ENCODE measurements at regions not wholly inside any gene's neighbourhood (a gene's known extent, or its start where the extent isn't known, plus 50 kb on each side); places are given as distances from the start of the nearest gene placed in this dataset.

DNA sequence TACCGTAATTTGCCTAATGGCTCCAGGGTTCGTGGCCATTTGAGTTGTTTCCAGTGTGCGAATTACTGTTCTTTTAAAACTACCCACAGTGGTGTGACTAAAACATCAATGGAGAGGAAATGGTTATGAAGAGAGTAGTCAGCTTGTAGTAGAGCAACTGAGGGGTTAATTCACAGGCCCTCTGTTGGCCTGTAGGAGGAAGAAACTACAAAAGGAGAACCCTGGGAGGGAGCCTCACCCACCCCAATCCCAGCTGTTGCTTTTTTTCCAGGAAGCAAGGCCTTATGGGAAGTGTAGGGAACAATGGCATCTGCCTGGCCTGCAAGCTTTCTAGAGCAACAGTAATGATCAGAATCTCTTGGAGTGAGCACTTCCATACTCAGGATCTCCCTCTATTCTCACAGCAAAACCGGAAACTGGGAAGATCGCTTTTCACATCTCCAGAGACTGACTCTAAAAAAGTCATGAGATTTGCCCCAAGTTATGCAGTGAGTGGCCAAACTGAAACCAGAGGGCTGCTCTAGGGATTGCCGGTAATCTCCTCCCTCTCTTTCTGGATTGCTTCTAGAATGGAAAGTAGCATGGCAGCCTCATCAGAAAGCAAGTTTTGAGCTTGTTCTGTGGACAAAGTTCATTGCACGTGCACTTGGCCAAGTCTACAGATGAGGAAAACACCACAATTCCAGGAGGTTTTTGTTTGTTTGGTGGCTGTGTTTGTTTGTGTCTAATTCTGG is 125.3 kb upstream of the PWP1 start:
- DNase-seq = no peak

DNA sequence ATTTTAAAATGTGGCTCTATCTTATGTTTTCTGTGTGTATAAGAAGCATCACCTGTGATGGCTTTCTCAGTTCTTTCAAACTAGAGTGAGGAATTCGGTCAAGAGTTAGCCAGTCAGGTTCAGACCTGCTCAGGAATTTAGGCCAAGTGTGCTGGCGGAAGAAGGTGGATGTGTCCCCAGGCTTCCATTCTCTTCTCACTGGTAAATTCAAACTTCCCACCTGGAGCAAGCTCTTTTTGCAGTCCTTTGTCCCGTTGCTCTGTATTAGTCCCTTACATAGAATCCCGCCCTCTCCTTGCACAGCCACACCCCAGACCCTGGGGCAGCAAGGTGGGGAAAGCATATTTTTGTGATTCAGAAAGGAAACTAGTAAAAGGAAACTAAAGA is 124.7 kb upstream of the PWP1 start:
- no peak for DNase-seq

DNA sequence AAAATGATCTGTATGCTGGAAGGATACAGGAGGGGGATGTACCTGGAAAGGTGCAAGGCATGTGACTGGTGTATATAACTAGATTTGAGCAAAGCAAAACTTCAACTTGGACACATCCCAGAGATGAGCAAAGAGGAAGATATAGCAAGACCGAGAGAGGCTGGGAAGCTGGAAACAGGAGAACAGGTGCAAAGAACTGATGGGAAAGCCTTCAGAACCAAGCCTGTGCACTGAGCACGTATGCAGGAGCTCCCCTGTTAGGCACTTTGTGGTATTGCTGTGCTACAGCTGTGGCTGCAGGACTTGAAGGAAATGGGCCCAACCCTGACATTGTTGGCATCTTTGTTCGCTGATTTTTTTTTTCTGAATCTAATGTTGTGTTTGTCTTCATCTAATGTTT is 120.7 kb upstream of the PWP1 start:
- DNase-seq = no peak

GRCh38 chr12:107565551-107565950 is 120.0 kb upstream of the PWP1 start:
- no peak for DNase-seq

GRCh38 chr12:107567876-107568619 is 117.6 kb upstream of the PWP1 start:
- no peak for DNase-seq

DNA sequence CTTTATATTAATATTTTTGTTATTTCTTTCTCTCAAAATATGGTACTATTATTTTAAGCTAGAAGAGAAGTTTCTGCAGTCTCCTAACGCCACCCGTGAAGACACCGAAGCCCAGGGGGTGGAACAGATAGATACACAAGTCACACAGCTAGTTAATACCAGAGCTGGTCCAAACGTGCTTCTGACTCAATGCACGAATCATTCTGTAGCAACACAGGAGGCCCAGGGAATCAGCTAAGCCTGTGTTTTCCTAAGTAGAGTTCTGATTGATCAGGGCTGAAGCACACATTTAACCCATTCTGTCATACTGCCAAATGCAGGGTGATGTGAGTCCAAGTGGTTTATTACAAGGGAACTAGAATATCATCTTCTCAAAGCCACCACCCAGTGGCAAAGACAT is 116.9 kb upstream of the PWP1 start:
- peak; percentile 28 for DNase-seq

DNA sequence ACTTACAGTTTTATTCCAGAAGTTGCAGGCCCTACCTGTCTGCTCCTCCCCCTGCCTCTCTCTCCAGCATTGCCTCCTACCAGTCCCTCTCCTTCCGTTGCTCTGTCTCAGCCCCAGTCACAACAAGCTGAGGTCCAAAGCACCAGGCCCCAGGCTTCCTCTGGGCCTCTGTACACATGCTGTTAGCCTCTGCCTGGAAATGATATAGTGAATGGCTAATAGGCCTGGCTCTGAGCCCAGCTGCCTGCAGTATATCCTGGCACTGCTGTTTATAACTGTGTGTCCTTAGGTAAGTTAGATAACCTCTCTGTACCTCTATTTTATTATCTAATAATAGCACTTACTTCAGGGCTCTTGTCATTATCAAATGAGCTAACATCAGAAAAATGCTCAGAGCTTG is 114.9 kb upstream of the PWP1 start:
- DNase-seq = peak; percentile 40

DNA sequence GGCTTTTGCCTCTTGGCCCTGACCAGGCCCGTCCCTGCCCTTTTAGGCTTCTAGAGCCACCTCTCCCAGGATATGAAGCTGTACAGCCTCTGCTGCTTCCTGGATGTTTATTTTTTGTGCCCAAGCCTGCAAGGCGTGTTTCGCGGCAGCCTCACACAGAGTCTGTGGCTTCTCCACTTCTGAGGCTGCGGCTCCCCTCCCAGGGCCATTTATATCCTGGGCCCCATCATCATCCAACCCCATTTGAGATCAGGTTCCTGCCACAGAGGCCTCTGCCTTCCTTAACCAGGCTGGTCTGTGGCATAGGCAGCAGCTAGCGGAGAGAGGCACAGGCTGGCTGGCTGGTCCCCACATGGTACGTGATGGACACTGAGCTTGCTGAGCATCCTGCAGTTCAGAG is 114.1 kb upstream of the PWP1 start:
- DNase-seq = no peak

DNA sequence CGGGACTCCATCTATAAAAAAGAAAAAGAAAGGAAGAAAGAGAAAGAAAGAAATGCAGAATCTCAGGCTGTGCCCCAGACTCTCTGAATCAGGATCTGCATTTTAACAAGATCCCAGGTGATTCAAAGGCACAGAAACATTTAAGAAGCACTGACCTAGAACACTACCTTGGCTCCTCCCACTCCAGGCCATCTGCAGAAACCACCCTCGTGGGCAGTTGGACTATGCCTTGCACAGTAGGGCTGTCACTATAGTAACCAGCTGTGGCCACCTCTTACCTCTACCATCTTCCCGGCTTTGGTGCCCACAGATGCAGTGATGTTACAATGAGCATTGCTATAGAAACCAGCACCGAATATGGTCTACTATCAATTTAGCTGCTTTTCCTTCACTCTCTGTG is 110.9 kb upstream of the PWP1 start:
- no peak for DNase-seq

DNA sequence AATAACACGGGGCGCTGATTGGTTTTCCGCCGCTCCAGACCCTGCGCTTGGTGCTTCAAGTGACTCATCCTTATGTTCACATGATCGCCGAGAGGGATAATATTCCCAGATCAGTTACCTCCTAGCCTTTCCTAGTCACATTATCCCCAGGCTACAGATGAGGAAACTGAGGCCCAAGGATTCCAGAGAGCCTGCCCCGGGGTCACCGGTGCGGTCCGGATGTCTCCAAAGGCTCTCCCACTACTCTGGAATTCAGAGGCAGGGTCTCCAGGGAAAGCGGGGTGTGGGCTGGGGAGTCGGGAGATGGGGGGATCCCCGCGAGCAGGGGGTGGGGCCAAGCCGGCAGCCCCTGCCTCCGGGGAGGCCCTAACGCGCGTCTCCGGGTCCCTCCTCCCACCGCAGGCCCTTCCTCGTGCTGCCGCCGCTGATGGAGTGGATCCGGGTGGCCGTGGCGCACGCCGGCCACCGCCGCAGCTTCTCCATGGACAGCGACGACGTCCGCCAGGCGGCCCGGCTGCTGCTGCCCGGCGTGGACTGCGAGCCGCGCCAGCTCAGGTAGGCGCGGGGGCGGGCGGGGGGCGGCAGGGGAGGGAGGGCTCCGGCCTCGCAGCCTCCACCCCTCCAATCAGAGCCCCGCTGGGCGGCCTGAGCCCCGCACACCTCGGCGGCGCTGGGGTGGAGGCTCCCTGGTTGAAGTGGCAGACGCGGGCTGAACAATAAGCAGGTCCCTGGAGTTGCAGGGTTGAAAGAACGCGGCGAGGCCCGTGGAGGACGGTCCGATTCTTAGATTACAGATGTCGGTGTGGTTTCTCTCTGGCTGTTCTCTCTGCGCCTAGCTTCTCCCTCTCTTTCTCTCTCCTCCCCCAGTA is 104.6 kb upstream of the PWP1 start:
- no peak for DNase-seq

DNA sequence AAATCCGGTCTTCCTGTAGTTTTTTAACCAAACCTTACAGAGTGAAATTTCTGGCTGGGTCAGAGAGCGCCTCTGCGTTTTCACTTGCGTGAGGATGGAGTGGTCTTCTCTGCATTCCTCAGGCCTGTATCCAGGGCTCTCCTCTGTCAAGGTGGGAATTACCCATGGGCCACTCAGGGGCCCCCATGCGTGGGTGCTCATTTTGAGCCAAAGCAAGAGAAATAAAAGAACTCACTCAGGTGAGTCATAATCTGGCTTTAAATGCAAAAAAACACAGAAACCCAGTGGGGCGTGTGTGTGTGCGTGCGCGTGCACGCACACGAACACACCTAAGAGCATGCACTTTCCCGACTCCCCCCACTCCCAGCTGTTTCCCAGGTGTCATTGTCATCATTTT is 104.0 kb upstream of the PWP1 start:
- DNase-seq = no peak

GRCh38 chr12:107583551-107583950 is 102.0 kb upstream of the PWP1 start:
- DNase-seq = no peak

DNA sequence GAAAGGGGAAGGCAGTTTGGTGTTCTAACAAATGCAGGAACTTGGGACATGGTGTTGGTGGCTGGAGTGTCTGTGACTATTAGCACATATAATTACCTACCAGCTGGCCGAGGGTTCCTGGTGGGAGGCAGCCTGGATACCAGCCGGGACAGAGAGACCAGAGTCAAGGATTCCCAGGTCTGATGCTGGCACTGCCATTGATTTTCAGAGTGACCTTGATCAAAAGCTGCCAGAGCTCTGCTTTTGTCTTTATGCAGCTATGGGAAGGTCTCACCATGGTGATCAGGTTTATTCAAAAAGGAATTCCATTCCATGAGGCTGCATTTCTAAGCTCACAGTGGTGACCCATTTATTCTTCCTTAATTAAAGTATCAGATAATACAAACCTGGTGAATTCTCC is 101.0 kb upstream of the PWP1 start:
- no peak for DNase-seq

- DNase-seq = no peak
Measured at GRCh38 chr12:107586256-107586970, 99.2 kb upstream of the PWP1 start.

DNA sequence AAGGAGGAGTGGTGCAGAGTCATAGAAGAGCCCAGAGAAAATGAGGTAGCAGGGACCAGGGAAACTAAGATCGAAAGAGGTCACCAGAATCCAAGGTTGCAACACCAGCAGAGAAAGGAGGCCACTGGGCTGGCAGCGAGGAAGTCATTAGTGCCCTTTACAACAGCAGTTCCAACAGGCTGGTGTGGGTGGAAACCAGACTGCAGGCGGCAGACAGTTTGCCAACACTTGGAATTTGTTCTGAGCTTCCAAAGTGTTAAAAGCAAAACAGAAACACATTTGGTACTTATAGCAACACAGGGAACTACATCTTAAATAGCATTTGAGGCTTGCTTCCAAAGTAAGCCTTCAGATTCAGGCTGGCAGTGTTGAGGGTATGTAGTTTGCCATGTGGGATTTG is 95.2 kb upstream of the PWP1 start:
- DNase-seq = no peak

- peak; percentile 45 for DNase-seq
Measured at GRCh38 chr12:107590814-107591375, 94.7 kb upstream of the PWP1 start.

DNA sequence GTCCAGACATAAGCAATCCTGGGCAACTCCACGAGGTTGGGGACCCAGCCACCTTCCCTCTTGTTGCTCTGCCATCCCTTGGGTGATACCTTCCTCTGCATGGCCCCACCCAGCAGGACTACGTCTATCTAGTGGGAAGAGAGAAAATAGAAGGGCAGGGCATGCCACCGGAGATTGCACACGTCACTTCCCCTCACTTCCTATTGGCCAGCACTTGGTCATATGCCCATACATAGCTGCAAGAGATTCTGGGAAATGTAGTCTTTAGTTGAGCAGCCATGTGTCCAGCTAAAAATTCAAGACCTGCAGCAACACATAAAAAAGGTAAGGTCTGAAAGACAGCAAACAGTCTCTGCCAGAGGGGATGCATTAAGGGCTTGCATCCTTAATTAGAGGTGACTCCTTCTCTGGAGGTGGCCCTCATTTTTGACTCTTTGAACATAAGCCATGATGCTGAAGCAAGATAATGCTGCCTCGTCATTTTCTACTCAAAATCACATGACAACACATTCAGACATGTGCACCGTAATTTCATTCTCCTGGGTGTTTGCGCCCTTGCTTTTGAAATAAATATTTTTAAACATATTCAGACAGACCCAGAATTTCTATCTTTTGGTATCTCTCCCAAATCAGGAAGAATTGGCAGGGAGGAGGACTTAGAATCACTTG is 91.8 kb upstream of the PWP1 start:
- DNase-seq = no peak

GRCh38 chr12:107594995-107595394 is 90.6 kb upstream of the PWP1 start:
- peak; percentile 39 for DNase-seq

DNA sequence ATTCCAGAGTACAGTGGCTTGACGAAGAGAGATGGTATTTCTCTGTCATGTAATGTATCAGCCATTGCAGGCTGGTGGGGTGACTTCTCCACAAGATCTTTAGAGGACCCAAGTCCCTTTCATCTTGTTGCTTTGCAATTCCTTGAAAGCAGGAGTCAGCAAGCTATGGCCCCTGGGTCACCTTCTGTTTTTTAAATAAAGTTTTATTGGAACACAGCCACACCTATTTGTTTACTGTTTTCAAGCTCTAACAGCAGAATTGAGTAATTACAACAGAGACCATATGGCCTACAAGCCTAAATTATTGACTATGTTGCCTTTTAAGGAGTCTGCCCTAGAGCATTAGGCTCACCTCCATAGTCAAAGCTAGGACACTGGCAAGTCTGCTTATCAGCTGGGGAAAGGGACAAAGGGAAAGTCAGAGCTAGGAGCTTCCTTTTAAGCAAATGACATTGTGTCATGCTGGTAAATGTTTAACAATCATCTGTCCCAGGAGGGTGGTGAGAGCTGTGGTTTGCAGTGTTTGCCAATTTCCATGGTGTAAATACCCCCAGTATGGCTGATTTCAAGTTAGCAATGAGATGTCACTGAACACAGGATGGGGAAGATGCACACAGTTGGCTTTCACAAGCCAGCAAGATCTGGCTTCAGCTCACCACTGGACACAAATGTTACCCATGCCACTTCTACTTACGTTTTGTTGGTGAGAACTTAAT is 87.7 kb upstream of the PWP1 start:
- DNase-seq = no peak

- DNase-seq = no peak
Measured at GRCh38 chr12:107598906-107599305, 86.7 kb upstream of the PWP1 start.

- DNase-seq = no peak
Measured at GRCh38 chr12:107600581-107601144, 84.9 kb upstream of the PWP1 start.

Measured in fibroblast of skin of abdomen (primary cell).